ENCODE measurements at regions not wholly inside any gene's neighbourhood (a gene's known extent, or its start where the extent isn't known, plus 50 kb on each side); places are given as distances from the start of the nearest gene placed in this dataset.

GRCh38 chr3:76222201-76222600 lies 436.9 kb upstream of the ZNF717 start:
- no peak for TF ChIP-seq POLR2A (IDR thresholded peaks at IDR 0.05)
- TF ChIP-seq, protein P1, sequence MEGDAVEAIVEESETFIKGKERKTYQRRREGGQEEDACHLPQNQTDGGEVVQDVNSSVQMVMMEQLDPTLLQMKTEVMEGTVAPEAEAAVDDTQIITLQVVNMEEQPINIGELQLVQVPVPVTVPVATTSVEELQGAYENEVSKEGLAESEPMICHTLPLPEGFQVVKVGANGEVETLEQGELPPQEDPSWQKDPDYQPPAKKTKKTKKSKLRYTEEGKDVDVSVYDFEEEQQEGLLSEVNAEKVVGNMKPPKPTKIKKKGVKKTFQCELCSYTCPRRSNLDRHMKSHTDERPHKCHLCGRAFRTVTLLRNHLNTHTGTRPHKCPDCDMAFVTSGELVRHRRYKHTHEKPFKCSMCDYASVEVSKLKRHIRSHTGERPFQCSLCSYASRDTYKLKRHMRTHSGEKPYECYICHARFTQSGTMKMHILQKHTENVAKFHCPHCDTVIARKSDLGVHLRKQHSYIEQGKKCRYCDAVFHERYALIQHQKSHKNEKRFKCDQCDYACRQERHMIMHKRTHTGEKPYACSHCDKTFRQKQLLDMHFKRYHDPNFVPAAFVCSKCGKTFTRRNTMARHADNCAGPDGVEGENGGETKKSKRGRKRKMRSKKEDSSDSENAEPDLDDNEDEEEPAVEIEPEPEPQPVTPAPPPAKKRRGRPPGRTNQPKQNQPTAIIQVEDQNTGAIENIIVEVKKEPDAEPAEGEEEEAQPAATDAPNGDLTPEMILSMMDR (IDR thresholded peaks at IDR 0.05) = no peak
